SK-N-SH (cell line): ENCODE measurements at regions not wholly inside any gene's neighbourhood (a gene's known extent, or its start where the extent isn't known, plus 50 kb on each side); places are given as distances from the start of the nearest gene placed in this dataset.
"Not testable (repeated sequence)": the region's sequence is repeated elsewhere in the genome, so short reads cannot be mapped to it uniquely, and the experiment has no call there.

Experiments
- CTCF ChIA-PET: fragments of 300-600, 350-600 bp; formaldehyde crosslinking; extraction: SDS; loops from one replicate; lab custom pipeline; 2021; lab: Yijun Ruan, JAX
- POLR2A ChIA-PET: fragments of 350-600 bp; sonication (Branson Sonifier 250); formaldehyde crosslinking; extraction: SDS; loops from one replicate; lab custom pipeline; 2020; ENCODE audit warnings: antibody characterized with exemption, inconsistent platforms; lab: Yijun Ruan, JAX
- DNase-seq: peaks from one replicate; pipeline ENCODE4 v3.0.0; 2012
- H2AFZ ChIP-seq: fragments of 200-600 bp; sonication (generic); 2 replicates; pipeline ENCODE4 v1.8.1; 2016; ENCODE audit warnings: antibody characterized with exemption, mild to moderate bottlenecking, low read depth
- H3F3A ChIP-seq: fragments of 200-600 bp; sonication (generic); replicated peaks from 2 replicates; pipeline ENCODE3; 2016; ENCODE audit warnings: antibody characterized with exemption, mild to moderate bottlenecking; ENCODE audit not compliant: insufficient read depth
- H3K27ac ChIP-seq, 2 experiments: fragments of 200-500 bp in 1 of 2; fragments of 200-600 bp in 1 of 2; sonication (Bioruptor generic) in 1 of 2; sonication (generic), shearing (Covaris generic) in 1 of 2; 2 replicates each; pipeline versions ENCODE4 v1.5.1 to v1.6.1; 2014 to 2016; ENCODE audit warnings: low read depth in 2 of 2, inconsistent platforms in 1 of 2, low read length in 1 of 2, mild to moderate bottlenecking in 1 of 2, mixed read lengths in 1 of 2
- H3K27me3 ChIP-seq: fragments of 200-600 bp; sonication (generic), shearing (Covaris generic); 2 replicates; pipeline ENCODE4 v1.6.1; 2016; ENCODE audit warnings: mixed run types; ENCODE audit not compliant: insufficient read depth
- H3K36me3 ChIP-seq, 2 experiments: fragments of 200-500 bp in 1 of 2; fragments of 200-600 bp in 1 of 2; sonication (Bioruptor generic) in 1 of 2; sonication (generic) in 1 of 2; replicated peaks in 1 of 2; 2 replicates each; pipeline versions ENCODE3 to v1.5.1; 2014 to 2016; ENCODE audit warnings: low read length in 1 of 2, mild to moderate bottlenecking in 1 of 2; ENCODE audit not compliant: insufficient read depth in 2 of 2, control insufficient read depth in 1 of 2
- H3K4me1 ChIP-seq, 2 experiments: fragments of 200-500 bp in 1 of 2; fragments of 200-600 bp in 1 of 2; sonication (Bioruptor generic) in 1 of 2; sonication (generic), shearing (Covaris generic) in 1 of 2; 2 replicates each; pipeline versions ENCODE4 v1.5.1 to v1.6.1; 2014 to 2016; ENCODE audit warnings: low read depth in 1 of 2, low read length in 1 of 2, mixed run types in 1 of 2; ENCODE audit not compliant: insufficient read depth in 2 of 2, control insufficient read depth in 1 of 2
- H3K4me2 ChIP-seq: fragments of 200-600 bp; sonication (generic), shearing (Covaris generic); 2 replicates; pipeline ENCODE4 v1.6.1; 2017; ENCODE audit warnings: mixed run types
- H3K4me3 ChIP-seq, 2 experiments: fragments of 200-500 bp in 1 of 2; fragments of 200-600 bp in 1 of 2; sonication (Bioruptor generic) in 1 of 2; sonication (generic), shearing (Covaris generic) in 1 of 2; 2 replicates each; pipeline versions ENCODE4 v1.5.1 to v1.8.1; 2014 to 2016; ENCODE audit warnings: low read depth in 2 of 2, inconsistent platforms in 1 of 2, low read length in 1 of 2, mild to moderate bottlenecking in 1 of 2, mixed read lengths in 1 of 2, moderate library complexity in 1 of 2
- H3K79me2 ChIP-seq: fragments of 200-600 bp; sonication (generic); 2 replicates; pipeline ENCODE4 v1.8.1; 2017; ENCODE audit warnings: mild to moderate bottlenecking; ENCODE audit not compliant: insufficient read depth
- H3K9ac ChIP-seq: fragments of 200-600 bp; sonication (generic); 2 replicates; pipeline ENCODE4 v1.6.1; 2017; ENCODE audit warnings: mixed run types
- H3K9me2 ChIP-seq: fragments of 200-600 bp; sonication (generic); 2 replicates; pipeline ENCODE4 v1.6.1; 2017; ENCODE audit warnings: mixed run types
- H3K9me3 ChIP-seq: fragments of 200-600 bp; sonication (generic); 2 replicates; pipeline ENCODE4 v1.6.1; 2017; ENCODE audit warnings: mixed run types, mild to moderate bottlenecking, moderate library complexity
- H4K20me1 ChIP-seq: fragments of 200-600 bp; sonication (generic); 2 replicates; pipeline ENCODE4 v1.6.1; 2017; ENCODE audit warnings: mild to moderate bottlenecking, mixed run types; ENCODE audit not compliant: insufficient read depth
- ELF1 ChIP-seq: IDR thresholded peaks from 2 replicates; pipeline ENCODE4 v1.4.0; 2012
- EZH2phosphoT487 ChIP-seq: fragments of 200-600 bp; sonication (generic); IDR thresholded peaks from 2 replicates; pipeline ENCODE4 v1.6.1; 2017; ENCODE audit warnings: low read depth, mixed run types, mild to moderate bottlenecking, antibody characterized with exemption, moderate library complexity, borderline replicate concordance
- FOSL2 ChIP-seq: IDR thresholded peaks from 2 replicates; pipeline ENCODE4 v1.4.0; 2012; ENCODE audit warnings: low read depth, mild to moderate bottlenecking, moderate library complexity, borderline replicate concordance
- MEF2A ChIP-seq: IDR thresholded peaks from 2 replicates; pipeline ENCODE4 v1.4.0; 2012; ENCODE audit warnings: low read depth, borderline replicate concordance
- NFIC ChIP-seq: IDR thresholded peaks from 2 replicates; pipeline ENCODE4 v1.4.0; 2012; ENCODE audit warnings: borderline replicate concordance
- POLR2AphosphoS5 ChIP-seq: IDR thresholded peaks from 2 replicates; pipeline ENCODE4 v1.6.1; 2012; ENCODE audit warnings: low read depth, low read length
- RAD21 ChIP-seq: IDR thresholded peaks from 2 replicates; pipeline ENCODE4 v1.6.1; 2012; ENCODE audit warnings: mild to moderate bottlenecking, low read length
- YY1 ChIP-seq: IDR thresholded peaks from 2 replicates; pipeline ENCODE4 v1.4.0; 2012; ENCODE audit warnings: low read depth, mild to moderate bottlenecking
- WGBS: methylation state at CpG from one replicate; pipeline ENCODE4 v1.1.6; 2017; ENCODE audit warnings: low lambda C conversion rate; 5-methylcytosine and 5-hydroxymethylcytosine counted together

DNA sequence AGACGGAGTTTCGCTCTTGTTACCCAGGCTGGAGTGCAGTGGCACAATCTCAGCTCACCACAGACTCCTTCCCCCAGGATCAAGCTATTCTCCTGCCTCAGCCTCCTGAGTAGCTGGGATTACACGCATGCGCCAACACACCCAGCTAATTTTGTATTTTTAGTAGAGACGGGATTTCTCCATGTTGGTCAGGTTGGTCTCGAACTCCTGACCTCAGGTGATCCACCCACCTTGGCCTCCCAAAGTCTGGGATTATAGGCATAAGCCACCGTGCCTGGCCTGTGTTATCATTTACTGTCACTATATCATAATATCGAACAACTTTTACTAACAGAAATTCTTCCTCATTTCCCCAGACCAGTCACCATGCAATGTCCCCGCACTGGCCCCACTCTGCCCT is 104.0 kb upstream of the DLG1 start:
- H3K4me3 ChIP-seq, H3K27ac ChIP-seq, H4K20me1 ChIP-seq, CTCF ChIA-PET, H3F3A ChIP-seq, H3K9me3 ChIP-seq, H3K9ac ChIP-seq, H3K4me2 ChIP-seq, H3K36me3 ChIP-seq, H3K79me2 ChIP-seq, H3K27me3 ChIP-seq, DNase-seq, H2AFZ ChIP-seq, H3K4me1 ChIP-seq, H3K9me2 ChIP-seq, POLR2A ChIA-PET: not testable (repeated sequence)
- WGBS = 92% methylated on average over 9 of the region's 9 CpGs

DNA sequence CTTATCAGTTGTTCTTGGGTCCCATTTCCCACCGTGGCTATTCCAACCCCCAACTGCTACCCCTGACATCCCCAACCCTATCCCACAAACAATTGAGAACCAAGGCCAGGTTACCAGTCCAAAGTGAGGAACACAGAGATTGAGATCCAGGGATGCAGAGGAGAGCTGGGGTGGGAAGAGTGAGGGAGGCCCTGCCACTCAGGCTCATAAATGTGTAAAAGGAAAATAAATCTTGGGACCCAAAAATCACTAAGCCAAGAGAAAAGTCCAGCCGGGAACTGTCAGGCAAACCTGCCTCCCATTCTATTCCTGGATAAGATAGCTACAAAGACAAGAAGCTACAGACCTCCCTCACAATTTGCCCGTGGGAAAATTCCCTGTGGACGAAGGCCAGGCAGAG is 101.1 kb upstream of the DLG1 start:
- Histone ChIP-seq H3K79me2 (no peaks in the 10 kb centered on the region), H3K9ac (no peak overlapping the region), H3K27me3 (no peaks in the 10 kb centered on the region), H3K4me3 (no peak overlapping the region), H3F3A (peaks cover 9% of the 10 kb centered on the region), H4K20me1 (no peaks in the 10 kb centered on the region), H3K9me3 (no peaks in the 10 kb centered on the region)
- peak; percentile 3 for DNase-seq
- CTCF ChIA-PET = no interaction called here
- POLR2A ChIA-PET = no interaction called here
- no peak for TF ChIP-seq YY1
- TF ChIP-seq FOSL2 = no peak
- no peak for TF ChIP-seq EZH2phosphoT487
- TF ChIP-seq RAD21 = no peak
- no peak for TF ChIP-seq POLR2AphosphoS5
- TF ChIP-seq, all 33 proteins: peak for 0
- Histone ChIP-seq H3K36me3 (no peaks in the 10 kb centered on the region), H3K4me1 (peaks cover 8% of the 10 kb centered on the region in 2 experiments; a peak in 2 of 4 replicates), H3K4me2 (no peak overlapping the region), H2AFZ (no peak overlapping the region), H3K9me2 (no peaks in the 10 kb centered on the region), H3K27ac (no peak overlapping the region)
- WGBS = 59% methylated on average over 3 of the region's 4 CpGs

DNA sequence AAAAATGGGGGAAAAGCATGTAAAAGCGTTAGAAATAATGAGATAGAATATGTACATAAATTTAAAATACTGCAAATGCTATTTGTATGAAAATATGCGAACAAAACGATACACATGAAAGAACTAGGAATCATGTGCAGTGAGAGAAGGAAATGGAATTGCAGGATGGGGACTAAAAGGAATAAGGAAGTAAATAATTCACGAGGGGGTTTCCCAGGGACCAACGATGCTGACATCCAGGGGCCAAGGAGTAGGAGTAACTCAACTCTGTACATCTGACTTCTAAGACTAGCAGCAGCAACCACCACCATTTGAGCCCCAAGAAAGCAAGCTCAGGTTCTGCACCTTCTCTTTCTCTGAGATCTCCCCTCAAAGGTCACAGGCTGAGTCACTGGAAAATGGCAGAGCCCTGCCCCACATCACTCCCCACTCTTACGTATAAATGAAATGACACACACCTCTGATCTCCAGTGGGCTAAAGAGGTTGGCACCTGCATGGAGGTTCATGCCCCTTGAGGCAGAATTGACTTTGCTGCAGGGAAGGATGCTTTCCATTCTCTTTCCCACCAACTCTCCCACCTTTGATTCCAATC is 100.0 kb upstream of the DLG1 start:
- Histone ChIP-seq H3K9me3 (no peaks in the 10 kb centered on the region), H3F3A (peaks cover 14% of the 10 kb centered on the region), H3K4me3 (no peak overlapping the region), H3K4me1 (peaks cover 11 to 13% of the 10 kb centered on the region in 2 experiments; a peak in 2 of 4 replicates), H3K79me2 (no peaks in the 10 kb centered on the region), H4K20me1 (no peaks in the 10 kb centered on the region), H3K4me2 (no peak overlapping the region), H3K9ac (no peak overlapping the region), H3K27ac (no peak overlapping the region), H2AFZ (no peak overlapping the region), H3K36me3 (no peaks in the 10 kb centered on the region), H3K27me3 (no peaks in the 10 kb centered on the region), H3K9me2 (no peaks in the 10 kb centered on the region)
- DNase-seq = peak; percentile 1
- ChIA-PET CTCF (no interaction called here), POLR2A (no interaction called here)
- TF ChIP-seq MEF2A (no peak), POLR2AphosphoS5 (no peak), NFIC (no peak), ELF1 (no peak)
- 78% methylated on average over 6 of the region's 6 CpGs for WGBS
